AG20443 (cell line): ENCODE measurements at regions not wholly inside any gene's neighbourhood (a gene's known extent, or its start where the extent isn't known, plus 50 kb on each side); places are given as distances from the start of the nearest gene placed in this dataset.

Experiments
- DNase-seq: peaks from one replicate; pipeline ENCODE4 v3.0.0; 2012; ENCODE audit warnings: low spot score, mixed read lengths

DNA sequence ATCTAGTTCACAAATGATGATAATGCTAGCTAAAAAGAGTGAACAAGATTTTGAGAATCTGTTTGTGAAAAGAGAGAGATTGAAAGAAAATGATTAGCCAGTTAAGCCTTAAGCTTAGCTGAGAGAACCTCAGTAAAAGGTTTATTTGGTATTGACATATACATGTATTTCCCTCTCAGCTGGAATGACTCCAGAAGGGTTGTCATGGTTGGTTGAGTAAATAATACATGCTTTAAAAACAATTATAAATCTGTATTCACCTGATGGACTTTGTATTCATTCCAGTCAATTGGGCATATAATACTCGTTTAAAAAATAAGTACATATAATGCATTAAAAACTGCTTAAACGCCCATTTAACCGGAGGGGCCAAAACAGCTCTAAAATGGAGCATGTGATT lies 181.4 kb downstream of the GRB14 start:
- no peak for DNase-seq

DNA sequence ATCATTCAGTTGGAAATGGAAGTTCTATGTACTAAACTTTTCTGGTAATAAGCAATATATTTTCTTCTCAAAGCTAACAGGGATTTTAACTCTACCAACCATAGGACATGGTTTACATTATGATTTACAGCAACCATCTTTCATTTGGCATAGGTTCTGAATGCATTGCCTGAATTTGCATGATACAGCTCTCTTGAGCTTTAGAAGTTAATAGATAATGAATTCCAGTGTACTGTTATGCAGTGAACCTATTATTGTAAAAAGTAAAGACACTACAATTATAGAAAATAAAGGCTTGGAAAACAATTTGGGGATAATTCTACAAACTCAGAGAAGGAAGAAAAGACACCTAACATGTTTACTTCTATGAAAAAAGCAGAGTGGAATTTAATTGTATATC lies 182.0 kb downstream of the GRB14 start:
- DNase-seq = no peak

DNA sequence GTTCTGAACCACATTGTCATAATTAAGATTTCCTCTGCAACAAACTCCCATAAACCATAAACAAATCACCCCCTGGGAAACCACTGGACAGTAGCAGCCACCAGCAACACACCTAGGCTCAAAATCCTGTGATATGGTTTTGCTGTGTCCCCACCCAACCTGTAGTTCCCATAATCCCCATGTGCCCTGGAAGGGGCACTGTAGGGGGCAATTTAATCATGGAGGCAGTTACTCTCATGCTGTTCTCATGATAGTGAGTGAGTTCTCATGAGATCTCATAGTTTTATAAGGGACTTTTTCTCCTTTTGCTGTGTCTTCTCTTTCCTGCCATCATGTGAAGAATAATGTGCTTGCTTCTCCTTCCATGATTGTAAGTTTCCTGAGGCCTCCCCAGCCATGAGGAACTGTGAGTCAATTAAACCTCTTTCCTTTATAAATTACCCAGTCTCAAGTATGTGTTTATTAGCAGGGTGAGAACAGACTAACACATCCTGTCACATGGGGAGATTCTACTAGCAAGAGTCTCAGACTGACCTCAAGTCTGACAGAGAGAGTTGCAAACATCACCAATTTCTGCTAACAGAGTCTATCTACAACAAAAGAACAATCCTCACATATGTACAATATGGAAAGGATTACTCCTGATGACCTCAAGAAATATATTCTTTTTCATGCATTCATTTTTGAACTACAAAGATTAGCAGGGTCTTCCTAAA lies 182.6 kb downstream of the GRB14 start:
- no peak for DNase-seq

DNA sequence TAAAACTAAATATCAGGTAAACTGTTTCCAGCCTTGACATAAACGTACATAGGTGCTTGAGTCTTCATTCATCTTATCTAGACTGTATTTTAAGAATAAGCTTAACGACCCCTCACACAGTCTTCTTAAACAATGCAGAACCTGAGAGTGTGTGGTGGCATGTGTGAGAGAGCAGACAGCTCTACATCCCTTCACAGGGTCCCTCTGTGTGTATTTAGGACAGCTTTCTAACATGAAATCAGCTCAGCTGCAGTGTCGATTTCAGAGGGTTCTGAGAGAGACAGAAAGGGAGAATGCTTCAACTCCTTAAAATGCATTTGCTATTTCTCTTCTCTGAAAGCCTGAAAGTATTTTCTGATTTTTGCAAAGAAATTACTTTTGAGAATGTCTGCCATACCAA lies 185.2 kb downstream of the GRB14 start:
- no peak for DNase-seq

DNA sequence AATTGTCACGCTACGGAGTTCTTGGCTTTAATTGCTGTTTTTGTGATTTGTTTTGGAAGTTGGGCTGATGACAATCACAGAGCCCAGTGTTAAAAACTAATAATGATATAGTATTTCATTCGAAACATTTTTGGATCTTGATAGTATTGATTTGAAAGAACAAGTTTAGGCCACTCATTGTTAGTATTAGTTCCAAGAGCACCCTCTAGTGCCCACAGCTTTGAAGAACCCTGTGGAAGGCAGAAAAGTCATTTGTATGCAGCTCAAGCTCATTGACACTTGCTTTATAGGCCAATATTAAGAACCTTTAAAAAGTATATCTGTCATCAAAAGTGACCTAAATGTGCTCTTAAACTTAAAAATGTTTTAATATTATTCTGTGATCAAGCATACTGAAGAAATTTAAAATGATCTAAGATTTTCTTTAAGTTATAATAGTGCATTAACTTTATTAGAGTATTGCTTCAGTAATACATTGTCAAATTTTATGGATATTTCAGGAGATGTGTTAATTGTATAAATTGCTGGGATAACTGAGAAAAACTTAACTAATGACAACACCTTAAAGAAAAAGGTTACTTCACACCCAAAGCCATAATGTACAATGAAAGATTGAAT lies 191.0 kb downstream of the GRB14 start:
- peak; percentile 47 for DNase-seq

DNA sequence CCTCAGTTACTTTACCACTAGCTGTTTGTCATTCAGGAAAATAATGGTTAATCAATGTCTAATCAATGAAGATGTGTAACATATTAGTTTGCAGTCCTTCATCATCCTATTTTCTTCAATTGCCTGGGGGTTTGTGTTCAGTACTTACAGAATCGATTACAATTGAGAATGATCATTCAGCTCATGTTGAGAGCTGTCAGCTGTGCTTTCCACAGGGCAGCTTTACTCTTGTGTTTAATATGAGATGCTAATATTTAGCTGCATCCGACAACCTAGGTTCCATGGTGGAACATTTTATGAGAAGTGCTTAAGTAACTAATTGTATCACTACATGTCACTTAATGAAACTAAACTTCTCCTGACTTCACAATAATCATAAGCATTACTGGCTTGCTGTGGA lies 191.9 kb downstream of the GRB14 start:
- no peak for DNase-seq

DNA sequence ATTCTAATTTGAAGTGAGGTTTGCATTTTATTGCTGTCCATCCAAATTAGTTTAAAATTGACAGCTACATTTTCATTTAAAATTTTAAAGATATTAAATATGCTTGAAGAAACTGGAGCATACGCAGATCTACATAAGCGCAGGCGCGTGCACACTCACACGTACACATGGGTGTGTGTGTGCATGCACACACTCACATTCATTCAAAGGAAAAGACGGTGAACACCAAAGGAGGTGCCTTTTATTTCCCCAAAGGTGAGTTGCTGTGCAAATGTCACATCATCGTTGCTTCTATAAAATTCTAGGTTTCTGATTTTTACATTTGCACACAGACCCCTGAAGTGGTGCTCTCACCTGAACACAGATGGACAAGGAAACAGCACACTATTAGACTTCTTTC lies 194.2 kb downstream of the GRB14 start:
- no peak for DNase-seq

DNA sequence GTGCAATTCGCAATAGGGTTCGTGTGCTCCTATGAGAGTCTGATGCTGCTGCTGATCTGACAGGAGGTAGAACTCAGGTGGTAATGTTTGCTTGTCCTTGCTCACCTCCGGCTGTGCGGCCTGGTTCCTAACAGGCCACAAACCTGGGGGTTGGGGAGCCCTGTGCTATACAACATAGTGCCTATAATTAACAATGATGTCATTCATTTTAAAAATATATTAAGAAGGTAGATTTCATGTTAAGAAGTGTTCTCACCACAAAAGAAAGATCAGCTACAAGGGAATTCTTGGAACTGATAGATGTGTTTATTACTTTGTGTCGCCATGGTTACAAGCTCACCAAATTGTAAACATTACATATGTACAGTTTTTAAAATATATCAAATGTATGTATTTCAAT lies 200.5 kb downstream of the GRB14 start:
- DNase-seq = no peak

DNA sequence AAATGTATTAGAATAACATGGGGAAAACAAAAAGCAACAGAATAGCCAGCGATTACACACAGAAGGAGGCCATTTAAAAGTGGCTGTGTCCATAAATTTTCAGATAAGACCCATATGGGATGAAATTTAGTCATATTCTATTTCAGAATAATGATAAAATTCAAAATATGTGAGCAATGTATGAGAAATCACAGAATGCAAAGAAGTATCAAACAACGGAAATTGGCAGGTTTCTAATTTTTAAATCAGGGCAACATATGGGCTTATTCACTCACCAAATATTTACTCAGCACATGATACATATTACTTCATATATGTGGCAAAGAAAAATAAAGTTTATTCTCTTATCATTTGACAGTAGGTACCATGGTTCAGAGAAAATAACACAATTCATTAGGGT lies 208.5 kb downstream of the GRB14 start:
- no peak for DNase-seq

DNA sequence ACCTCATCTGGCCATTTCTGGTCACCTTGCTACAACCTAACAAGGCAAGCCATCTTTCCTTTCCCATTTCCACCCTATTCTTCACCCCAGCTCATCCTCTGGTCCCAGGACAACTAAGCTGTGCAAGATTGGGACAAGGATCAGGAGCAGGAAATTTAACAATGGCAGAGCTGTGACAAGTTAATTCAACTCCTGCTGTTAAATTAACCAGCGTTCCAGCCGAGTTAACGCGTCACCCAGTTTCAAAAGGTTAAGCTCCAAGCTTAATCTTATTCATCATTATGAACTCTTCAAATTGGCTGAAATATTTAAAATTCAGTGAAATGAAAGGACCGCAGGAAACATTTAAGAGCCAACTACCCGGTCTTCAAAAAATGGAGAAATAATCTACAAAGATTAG lies 231.9 kb downstream of the GRB14 start:
- no peak for DNase-seq

DNA sequence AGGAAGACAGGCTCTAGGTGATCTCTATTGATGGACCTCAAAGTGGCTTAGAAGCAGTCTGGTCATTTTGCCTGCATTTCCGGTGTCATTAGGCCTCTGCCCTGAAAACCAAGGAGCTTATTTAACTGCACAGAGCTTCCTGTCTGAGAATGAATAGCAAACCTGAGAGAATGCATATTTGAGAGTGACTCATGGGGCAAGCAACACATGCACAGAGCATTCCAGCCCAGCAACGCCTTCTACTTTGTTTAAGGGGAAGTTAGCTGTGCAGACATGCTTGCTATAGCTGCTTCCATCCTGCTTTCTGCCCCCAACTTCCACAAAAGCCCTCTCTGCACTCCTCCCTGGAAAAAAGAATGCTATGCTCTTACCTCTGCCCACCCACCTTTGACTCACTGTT lies 232.8 kb downstream of the GRB14 start:
- DNase-seq = peak; percentile 73

DNA sequence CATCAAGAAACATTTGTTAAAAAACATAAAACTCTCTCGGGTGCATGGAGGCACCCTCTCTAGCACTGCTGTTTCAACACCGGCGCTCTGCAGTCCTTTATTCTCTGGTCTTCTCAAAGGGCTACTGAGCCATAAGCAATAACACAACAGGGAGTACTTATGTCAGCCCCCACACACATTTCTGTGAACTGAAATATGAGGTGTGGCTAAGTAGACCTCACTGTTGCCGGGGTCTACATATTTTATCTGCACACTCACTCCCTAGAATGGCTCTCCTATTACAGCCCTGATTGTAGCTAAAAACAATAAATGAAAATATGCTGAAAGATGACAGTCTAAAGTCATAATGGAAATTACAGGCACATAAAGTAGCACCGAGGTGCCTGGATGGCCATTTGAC lies 235.1 kb downstream of the GRB14 start:
- no peak for DNase-seq

DNA sequence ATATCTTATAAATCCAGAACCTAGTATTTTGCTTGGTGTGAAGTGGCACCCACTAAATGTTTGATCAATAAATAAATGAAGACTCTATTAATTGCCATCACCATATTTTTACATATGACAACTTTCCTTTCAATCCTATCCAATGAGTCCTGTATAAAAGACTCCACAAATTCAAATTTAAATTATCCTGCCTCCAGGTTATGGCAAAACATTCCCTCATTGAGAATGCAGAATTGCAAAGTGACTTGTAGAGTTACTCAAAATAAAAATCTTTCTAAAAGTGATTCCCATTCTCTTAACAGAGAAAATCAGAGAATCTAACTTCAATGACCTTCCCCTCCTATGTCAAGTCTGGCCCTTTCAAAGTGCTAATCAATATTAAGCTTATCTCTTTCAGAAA lies 236.8 kb downstream of the GRB14 start:
- DNase-seq = no peak

DNA sequence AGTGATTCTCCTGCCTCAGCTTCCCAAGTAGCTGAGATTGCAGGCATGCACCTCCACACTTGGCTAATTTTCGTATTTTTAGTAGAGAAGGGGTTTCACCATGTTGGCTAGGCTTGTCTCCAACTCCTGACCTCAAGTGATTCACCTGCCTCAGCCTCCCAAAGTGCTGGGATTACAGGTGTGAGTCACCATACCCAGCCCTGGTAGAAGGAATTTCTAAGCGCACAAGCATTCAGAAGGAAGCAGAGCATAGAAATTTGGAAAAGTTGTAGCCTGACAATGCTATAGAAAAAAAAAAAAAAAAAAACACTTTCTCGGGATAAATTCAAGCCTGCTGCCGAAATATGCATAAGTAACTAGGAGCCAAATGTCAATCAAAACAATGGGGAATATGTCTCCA lies 249.4 kb downstream of the GRB14 start:
- no peak for DNase-seq

DNA sequence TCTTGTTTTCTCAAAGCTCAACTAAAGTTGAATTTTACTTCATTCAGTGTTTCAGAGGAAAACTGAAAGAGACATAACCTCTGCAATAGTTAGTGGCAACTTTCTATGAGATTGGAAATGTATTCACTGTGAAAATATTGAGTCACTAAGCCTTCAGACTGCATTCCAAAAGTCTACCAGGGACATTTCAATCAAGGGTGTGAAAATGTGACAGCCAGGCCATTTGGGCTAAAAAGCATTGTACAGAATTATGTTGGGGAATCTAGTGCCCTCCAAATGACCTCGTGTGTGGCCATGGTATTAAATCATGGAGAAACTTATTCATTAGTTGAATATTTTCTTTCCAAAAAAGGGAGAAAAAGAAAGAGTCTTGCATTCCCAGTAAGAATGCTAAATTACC lies 251.9 kb downstream of the GRB14 start:
- no peak for DNase-seq

DNA sequence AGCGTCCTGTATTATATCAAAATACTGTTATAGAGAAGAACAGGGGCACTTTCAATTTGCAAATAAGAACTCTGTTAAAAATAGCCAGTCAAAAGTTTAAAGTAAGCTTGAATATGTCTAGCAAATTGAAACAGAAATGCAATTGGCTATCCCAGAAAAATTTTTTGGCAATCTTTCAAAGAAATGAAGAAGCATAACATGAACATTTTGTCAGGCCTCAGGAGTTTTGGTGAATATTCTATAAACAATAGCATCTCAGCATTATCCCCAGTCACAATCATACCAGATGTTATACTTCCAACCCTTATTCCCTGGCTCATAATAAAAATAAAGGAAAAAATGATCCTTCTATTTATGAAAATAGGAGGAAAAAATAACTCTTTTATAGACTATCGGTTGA lies 252.4 kb downstream of the GRB14 start:
- DNase-seq = no peak

DNA sequence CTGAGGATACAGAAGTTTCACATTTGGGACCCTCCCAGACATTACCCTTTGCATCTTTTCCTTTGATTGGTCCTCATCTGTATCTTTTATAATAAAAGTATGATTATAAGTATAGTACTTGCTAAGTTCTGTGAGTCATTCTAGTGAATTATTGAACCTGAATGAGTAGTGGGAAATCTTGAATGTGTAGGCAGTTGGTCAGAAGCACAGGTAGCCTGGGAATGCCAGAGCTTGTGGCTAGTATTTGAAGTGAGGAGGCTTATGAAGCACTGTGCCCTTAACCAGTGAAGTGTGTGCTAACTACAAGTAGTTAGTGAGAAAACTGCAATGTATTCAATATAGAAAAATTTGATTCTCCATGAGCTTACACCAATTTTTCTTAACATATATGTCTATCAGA lies 257.6 kb downstream of the GRB14 start:
- no peak for DNase-seq

DNA sequence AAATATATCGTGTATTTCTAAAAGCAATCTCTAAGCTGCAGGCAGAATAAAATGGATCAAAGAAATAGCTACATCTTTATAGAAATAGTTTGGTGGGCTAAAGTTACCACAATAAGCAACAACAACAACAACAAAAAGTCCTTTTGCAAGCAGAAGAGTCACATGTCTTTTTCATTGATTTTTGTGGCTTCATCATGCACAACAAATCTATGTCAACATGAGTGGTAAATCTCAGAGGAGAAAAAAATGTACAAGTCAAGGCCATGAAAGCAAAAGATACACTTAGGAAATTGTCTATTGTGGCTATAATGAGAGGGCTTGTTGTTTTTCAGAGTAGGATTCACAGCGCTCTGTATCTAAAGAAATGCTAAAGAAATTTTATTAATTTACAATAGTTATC lies 269.7 kb downstream of the GRB14 start:
- DNase-seq = no peak

DNA sequence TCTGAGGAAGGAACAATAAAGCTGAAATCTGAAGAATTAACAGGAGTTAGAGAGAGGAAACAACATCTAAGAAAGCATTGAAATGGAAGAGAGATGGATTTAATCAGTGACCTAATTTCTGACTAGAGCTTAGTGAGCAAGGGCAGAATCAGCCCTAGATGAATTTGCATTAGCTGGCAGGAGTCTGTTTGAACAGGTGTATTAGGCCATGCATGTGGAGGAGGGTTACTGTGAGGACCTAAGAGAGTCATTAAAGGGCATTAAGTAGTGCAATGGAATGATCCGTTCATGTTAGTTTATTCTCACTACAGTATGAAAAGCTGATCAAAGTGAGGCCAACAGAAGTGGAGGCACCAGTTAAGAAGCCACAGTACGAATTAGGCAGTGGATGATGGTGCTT lies 285.3 kb downstream of the GRB14 start:
- no peak for DNase-seq

DNA sequence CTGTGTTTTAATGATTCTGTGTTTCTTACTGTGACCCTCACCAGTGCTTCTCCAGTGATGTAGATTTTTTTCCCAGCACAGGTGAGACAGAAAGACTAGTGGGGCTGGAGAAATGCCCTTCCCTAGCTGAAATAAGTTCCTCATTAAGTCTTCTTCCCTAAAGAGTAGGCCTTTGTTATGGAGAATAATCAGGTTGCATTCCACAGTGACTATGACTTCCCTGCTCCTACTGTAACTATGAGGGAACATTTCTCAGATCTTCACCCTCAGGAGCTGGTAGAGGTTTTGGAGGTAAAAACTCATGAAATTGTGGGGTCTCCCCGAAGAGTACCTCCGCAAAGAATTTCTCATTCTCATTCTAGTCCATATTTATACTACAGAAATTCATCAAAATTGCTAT lies 286.2 kb downstream of the GRB14 start:
- DNase-seq = no peak

DNA sequence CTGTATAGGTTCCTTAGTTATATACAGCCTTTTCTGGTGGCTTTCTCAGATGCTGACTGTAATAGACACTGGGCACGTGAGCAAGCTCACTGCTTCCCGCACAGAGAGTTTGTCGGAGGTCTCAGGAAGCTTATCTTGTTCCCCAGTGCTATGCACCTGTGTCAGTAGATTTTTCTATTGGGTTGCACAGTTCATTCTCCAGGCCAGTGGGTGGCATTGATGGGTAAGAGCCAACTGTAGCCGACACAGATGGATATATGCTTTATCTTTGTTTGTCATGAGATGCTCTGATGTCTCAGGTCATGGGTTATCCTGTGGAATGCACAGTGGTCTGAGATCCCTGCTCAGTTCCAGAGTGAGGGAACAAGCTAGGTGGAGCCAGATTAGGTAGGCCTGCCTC lies 293.0 kb downstream of the GRB14 start:
- no peak for DNase-seq

DNA sequence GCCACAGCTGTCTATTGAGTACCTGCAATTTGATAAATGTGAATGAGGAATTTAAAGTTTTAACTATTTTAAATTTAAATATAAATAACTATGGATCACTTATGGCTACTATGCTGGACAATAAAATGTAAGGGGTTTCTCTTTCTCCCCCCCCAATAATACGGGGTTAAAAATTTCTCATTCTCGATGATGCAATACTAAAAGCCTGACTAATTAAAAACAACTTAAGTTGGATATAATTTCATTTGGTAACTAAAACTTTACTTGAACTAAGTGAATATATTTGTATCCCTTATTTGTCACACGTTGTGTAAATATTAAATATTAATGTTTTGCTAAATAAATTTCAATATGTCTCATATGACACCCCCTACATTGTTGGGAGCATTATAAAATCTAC lies 297.3 kb downstream of the GRB14 start:
- DNase-seq = no peak

DNA sequence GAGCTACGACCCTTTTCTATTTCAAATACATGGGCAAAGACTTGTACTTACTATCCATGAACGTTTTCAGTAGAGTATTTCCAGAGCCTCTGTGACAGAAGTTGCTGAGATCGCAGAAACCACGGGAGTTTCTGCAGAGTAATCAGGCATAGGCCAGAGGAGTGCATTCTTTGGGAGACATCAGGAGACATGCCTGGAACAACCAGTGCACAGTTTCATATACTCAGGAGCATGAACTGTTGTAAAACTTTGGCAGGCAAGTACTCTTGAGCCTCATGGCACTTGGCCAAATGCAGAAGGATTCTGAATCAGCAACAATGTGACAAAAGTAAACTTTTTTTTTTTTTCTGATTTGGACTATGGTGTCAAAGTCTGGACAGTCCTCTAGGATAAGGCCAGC lies 307.1 kb downstream of the GRB14 start:
- no peak for DNase-seq

DNA sequence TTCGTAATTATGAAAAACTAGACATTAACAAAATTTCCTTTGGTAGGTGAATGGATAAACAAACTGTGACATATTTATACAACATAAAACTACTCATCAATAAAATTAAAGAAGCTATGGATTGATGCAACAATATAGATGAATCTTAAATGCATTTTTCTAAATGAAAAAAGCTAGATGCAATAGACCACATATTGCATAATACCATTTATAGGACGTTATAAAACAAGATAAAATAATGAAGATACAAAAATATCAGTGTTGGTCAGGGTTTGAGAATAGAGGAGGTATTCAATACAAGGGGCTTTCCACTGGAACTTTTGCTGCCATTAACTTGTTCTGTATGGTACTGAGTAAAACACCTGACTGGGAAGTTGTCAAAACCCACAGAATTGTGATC lies 314.4 kb downstream of the GRB14 start:
- DNase-seq = no peak
